Upper lobe of left lung (tissue), 6 donors: ENCODE measurements at regions not wholly inside any gene's neighbourhood (a gene's known extent, or its start where the extent isn't known, plus 50 kb on each side); places are given as distances from the start of the nearest gene placed in this dataset.
A peak's percentile ranks its signal among the peaks of the same experiment; 100 is the strongest.
"Not testable (repeated sequence)": the region's sequence is repeated elsewhere in the genome, so short reads cannot be mapped to it uniquely, and the experiment has no call there.

Experiments
- ATAC-seq, 2 donors: fragments of 200-7000 bp; cut with Tn5 transposase; one replicate each; pipeline ENCODE4 v1.9.1; 2022; ENCODE audit warnings: mild to moderate bottlenecking in 2 of 2, moderate library complexity in 2 of 2; ENCODE audit not compliant: low FRiP score in 2 of 2
- DNase-seq, 2 donors: peaks; one replicate each; pipeline ENCODE4 v3.0.0-alpha.2; 2019 to 2020
- H3K27ac ChIP-seq, 4 donors: fragments of 200-600 bp; sonication (generic); one replicate each; pipeline ENCODE4 v1.5.1; 2016 to 2019
- H3K27me3 ChIP-seq, 4 donors: fragments of 200-600 bp; sonication (generic); one replicate each; pipeline ENCODE4 v1.5.1; 2017 to 2019
- H3K36me3 ChIP-seq, 4 donors: fragments of 200-600 bp; sonication (generic); one replicate each; pipeline ENCODE4 v1.5.1; 2016 to 2019
- H3K4me1 ChIP-seq, 4 donors: fragments of 200-600 bp; sonication (generic); one replicate each; pipeline ENCODE4 v1.5.1; 2018 to 2019
- H3K4me3 ChIP-seq, 4 donors: fragments of 200-600 bp; sonication (generic); one replicate each; pipeline ENCODE4 v1.5.1; 2017 to 2019; ENCODE audit warnings: mild to moderate bottlenecking in 2 of 4, moderate library complexity in 1 of 4
- H3K9me3 ChIP-seq, 4 donors: fragments of 200-600 bp; sonication (generic); one replicate each; pipeline ENCODE4 v1.5.1; 2018 to 2019
- CTCF ChIP-seq, 6 experiments: fragments of 450-650 bp in 4 of 6; fragments of 200-600 bp in 2 of 6; sonication (generic) in 2 of 6; IDR thresholded peaks; one replicate each; pipeline ENCODE4 v1.5.1; 2016 to 2019; ENCODE audit warnings: antibody characterized with exemption in 6 of 6
- EP300 ChIP-seq, 4 donors: sonication (generic); formaldehyde crosslinking; IDR thresholded peaks; one replicate each; pipeline ENCODE4 v1.5.1; 2017; ENCODE audit warnings: antibody characterized with exemption in 4 of 4, control low read depth in 2 of 4
- POLR2A ChIP-seq, 4 donors: fragments of 450-650 bp; IDR thresholded peaks; one replicate each; pipeline ENCODE4 v1.5.1; 2016 to 2017; ENCODE audit warnings: antibody characterized with exemption in 4 of 4, mild to moderate bottlenecking in 2 of 4
- POLR2AphosphoS5 ChIP-seq, 2 donors: sonication (generic); formaldehyde crosslinking; IDR thresholded peaks; one replicate each; pipeline ENCODE4 v1.5.1; 2017; ENCODE audit warnings: antibody characterized with exemption in 2 of 2
- WGBS, 2 donors: methylation state at CpG; one replicate each; pipeline ENCODE4 v1.1.5; 2017 to 2018; 5-methylcytosine and 5-hydroxymethylcytosine counted together
- donor health status: DM: no; HTN: no; CAD: no; lungs with moderate emphysema.
- donor health status: DM: no; HTN: yes; CAD: no; lungs with severe emphysema.

- 88% methylated on average over 1 of the region's 1 CpG for WGBS, 2 donors
- no peaks in the 10 kb centered on the region for H3K9me3 ChIP-seq
- no peak overlapping the region for H3K4me3 ChIP-seq
- no peak for TF ChIP-seq EP300 (IDR thresholded peaks at IDR 0.05)
- no peak for TF ChIP-seq POLR2AphosphoS5 (IDR thresholded peaks at IDR 0.05)
- TF ChIP-seq POLR2A (IDR thresholded peaks at IDR 0.05), result no peak
- TF ChIP-seq CTCF (IDR thresholded peaks at IDR 0.05), result no peak
- ATAC-seq, result no peak
- H3K36me3 ChIP-seq, result no peaks in the 10 kb centered on the region
- H3K27ac ChIP-seq, result no peak overlapping the region
- DNase-seq, result no peak
- no peaks in the 10 kb centered on the region for H3K4me1 ChIP-seq
- H3K27me3 ChIP-seq, result no peaks in the 10 kb centered on the region
Measured at GRCh38 chr3:75262661-75263060, 401.5 kb upstream of the FRG2C start.

GRCh38 chr3:75265897-75266296, 398.2 kb upstream of the FRG2C start:
- WGBS, 2 donors, result 53 to 75% methylated on average over 3 of the region's 3 CpGs
- no peak overlapping the region for H3K27ac ChIP-seq
- H3K4me1 ChIP-seq, result no peaks in the 10 kb centered on the region
- no peaks in the 10 kb centered on the region for H3K9me3 ChIP-seq
- H3K27me3 ChIP-seq, result no peaks in the 10 kb centered on the region
- ATAC-seq (no peak), DNase-seq (no peak)
- no peaks in the 10 kb centered on the region for H3K36me3 ChIP-seq
- no peak for TF ChIP-seq EP300 (IDR thresholded peaks at IDR 0.05)
- no peak for TF ChIP-seq CTCF (IDR thresholded peaks at IDR 0.05)
- TF ChIP-seq POLR2AphosphoS5 (IDR thresholded peaks at IDR 0.05), result no peak
- TF ChIP-seq POLR2A (IDR thresholded peaks at IDR 0.05), result no peak
- no peak overlapping the region for H3K4me3 ChIP-seq

DNA sequence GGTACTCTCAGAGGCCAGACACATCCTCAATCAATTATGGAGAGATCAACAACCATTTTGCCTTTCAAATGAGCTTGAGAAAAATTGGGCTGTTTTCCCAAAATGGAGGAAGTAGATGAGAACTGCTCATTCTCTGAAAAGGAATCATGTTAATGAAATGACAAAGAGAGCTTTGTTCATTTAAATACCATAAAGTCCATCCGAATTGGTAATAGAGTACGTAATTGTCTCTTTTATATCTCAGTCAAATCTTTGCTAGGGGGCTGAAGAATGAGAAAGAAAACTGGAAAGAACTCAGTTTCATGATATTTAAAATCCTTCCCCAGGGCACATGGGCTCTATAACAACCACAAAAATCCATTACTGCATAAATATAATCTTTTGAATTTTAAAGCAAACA, 395.6 kb upstream of the FRG2C start:
- not testable (repeated sequence) for H3K4me1 ChIP-seq, H3K27me3 ChIP-seq, H3K27ac ChIP-seq, ATAC-seq, DNase-seq, H3K4me3 ChIP-seq, H3K36me3 ChIP-seq, H3K9me3 ChIP-seq
- 89 to 95% methylated on average over 2 of the region's 2 CpGs for WGBS, 2 donors

DNA sequence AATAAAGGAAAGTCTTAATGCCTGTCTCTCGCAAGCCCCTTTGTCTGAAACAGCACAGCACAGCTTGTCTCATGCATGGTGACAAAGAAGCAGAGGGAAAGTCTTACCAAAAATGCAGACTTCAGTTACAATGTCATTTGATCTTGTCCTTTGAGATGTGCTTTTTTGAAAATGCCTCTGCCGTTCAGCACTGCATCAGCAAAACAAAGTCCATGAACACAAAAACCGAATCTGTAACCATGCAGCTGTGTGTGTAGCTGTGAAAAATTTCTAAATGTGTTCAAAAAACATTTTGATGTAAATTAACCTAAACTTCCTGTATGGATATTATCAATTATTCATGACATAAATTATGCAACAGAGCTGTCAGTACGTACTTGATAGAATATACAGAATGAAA, 391.9 kb upstream of the FRG2C start:
- not testable (repeated sequence) for H3K36me3 ChIP-seq, H3K9me3 ChIP-seq, H3K4me3 ChIP-seq, H3K4me1 ChIP-seq, DNase-seq, H3K27ac ChIP-seq, H3K27me3 ChIP-seq, ATAC-seq
- 50 to 54% methylated on average over 4 of the region's 4 CpGs for WGBS, 2 donors

- TF ChIP-seq EP300 (IDR thresholded peaks at IDR 0.05) (no peak), POLR2A (IDR thresholded peaks at IDR 0.05) (no peak), POLR2AphosphoS5 (IDR thresholded peaks at IDR 0.05) (no peak), CTCF (IDR thresholded peaks at IDR 0.05) (no peak)
- ATAC-seq, result no peak
- no peaks in the 10 kb centered on the region for H3K27me3 ChIP-seq
- H3K27ac ChIP-seq, result no peak overlapping the region
- no peaks in the 10 kb centered on the region for H3K9me3 ChIP-seq
- H3K4me1 ChIP-seq, result no peaks in the 10 kb centered on the region
- H3K4me3 ChIP-seq, result no peak overlapping the region
- DNase-seq, result no peak
- H3K36me3 ChIP-seq, result no peaks in the 10 kb centered on the region
- 53 to 58% methylated on average over 2 of the region's 2 CpGs for WGBS, 2 donors
Measured at GRCh38 chr3:75272691-75273090, 391.4 kb upstream of the FRG2C start.

DNA sequence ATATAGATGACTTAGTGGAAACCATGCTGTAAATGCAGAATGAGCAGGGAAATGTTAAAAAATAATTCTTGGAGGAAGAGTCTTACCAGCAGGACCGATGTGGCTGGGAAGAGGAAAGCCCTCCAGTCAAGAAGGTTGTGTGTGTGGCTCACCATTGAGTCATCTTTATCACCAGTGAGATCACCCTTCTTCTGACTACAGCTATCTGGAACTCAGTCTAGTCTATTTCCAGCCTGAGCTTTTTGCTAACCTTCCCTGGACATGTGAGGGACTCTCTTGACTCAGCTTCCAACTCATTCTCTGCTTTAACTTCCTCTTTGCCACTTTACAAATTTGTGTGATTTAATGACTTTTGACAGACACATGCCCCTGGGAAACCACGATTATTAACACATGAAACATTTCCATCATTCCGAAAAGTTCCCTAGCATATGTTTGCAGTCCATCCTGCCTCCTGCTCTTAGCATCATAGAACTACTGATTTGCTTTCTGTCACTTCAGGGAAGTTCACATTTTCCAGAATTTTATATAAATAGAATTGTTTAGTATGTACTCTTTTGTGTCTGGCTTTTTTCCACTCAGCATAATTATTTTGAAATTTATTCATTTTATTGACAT, 378.5 kb upstream of the FRG2C start:
- H3K4me1 ChIP-seq, H3K36me3 ChIP-seq, H3K4me3 ChIP-seq, H3K27me3 ChIP-seq, H3K9me3 ChIP-seq, H3K27ac ChIP-seq, DNase-seq: not testable (repeated sequence)
- 50 to 57% methylated on average over 3 of the region's 3 CpGs for whole genome bisulfite sequencing, 2 donors
- peak in 1 of 2 donors; percentile 63 for ATAC-seq

- 94 to 100% methylated on average over 11 to 30 of the region's 40 CpGs for WGBS, 2 donors
- DNase-seq, result peak in 1 of 2 donors; percentile 65
- not testable (repeated sequence) for H3K9me3 ChIP-seq, H3K4me1 ChIP-seq, H3K27ac ChIP-seq, H3K36me3 ChIP-seq, H3K4me3 ChIP-seq, H3K27me3 ChIP-seq, ATAC-seq
Measured at GRCh38 chr3:75288972-75289574, 375.1 kb upstream of the FRG2C start.
